Adrenal gland (tissue), 5 donors: ENCODE measurements at regions not wholly inside any gene's neighbourhood (a gene's known extent, or its start where the extent isn't known, plus 50 kb on each side); places are given as distances from the start of the nearest gene placed in this dataset.

ENCODE experiments used
- POLR2A ChIP-seq, 2 donors: fragments of 450-650 bp; IDR thresholded peaks; one replicate each; pipeline ENCODE4 v1.6.1; 2017; ENCODE audit warnings: antibody characterized with exemption in 2 of 2, mild to moderate bottlenecking in 2 of 2, moderate library complexity in 1 of 2
- TF ChIP-seq, protein P1 (sequence below), 6 experiments: fragments of 450-650 bp in 4 of 6; fragments of 200-600 bp in 2 of 6; sonication (generic) in 1 of 6; IDR thresholded peaks; 1 replicate in 5 of 6; 2 replicates in 1 of 6; pipeline versions ENCODE4 v1.5.1 to v1.8.0; 2016 to 2021; ENCODE audit warnings: antibody characterized with exemption in 6 of 6, mild to moderate bottlenecking in 2 of 6, moderate library complexity in 1 of 6
- donor health status: DM: no; HTN: no; CAD: no.

DNA sequence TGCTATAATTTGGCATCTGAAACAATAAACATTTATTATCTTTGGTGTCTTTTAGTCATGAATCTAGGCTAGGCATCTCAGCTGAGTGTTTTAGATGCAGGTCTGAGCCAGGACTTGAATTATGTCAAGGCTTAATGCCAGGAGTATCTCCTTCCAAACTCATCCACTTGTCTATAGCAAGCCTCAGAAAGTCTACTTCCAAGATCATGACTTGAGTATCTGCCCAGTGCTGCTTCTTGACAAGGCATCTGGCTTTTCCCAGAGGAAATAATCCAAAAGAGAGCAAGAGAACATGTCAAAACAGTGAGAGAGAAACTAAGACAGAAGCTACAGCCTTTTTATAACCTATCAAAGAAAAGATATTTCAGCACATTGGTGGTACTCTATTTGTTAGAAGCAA lies 1052.1 kb upstream of the PCDH10 start:
- TF ChIP-seq, protein P1, sequence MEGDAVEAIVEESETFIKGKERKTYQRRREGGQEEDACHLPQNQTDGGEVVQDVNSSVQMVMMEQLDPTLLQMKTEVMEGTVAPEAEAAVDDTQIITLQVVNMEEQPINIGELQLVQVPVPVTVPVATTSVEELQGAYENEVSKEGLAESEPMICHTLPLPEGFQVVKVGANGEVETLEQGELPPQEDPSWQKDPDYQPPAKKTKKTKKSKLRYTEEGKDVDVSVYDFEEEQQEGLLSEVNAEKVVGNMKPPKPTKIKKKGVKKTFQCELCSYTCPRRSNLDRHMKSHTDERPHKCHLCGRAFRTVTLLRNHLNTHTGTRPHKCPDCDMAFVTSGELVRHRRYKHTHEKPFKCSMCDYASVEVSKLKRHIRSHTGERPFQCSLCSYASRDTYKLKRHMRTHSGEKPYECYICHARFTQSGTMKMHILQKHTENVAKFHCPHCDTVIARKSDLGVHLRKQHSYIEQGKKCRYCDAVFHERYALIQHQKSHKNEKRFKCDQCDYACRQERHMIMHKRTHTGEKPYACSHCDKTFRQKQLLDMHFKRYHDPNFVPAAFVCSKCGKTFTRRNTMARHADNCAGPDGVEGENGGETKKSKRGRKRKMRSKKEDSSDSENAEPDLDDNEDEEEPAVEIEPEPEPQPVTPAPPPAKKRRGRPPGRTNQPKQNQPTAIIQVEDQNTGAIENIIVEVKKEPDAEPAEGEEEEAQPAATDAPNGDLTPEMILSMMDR (IDR thresholded peaks at IDR 0.05), result no peak
- TF ChIP-seq POLR2A (IDR thresholded peaks at IDR 0.05), result no peak
